ENCODE measurements at regions not wholly inside any gene's neighbourhood (a gene's known extent, or its start where the extent isn't known, plus 50 kb on each side); places are given as distances from the start of the nearest gene placed in this dataset.

- no peaks in the 10 kb centered on the region for H3K36me3 ChIP-seq (ENCODE audit: control insufficient read depth in 2 of 2, insufficient read depth in 2 of 2, low read length in 1 of 2)
- WGBS: 76% methylated on average over 6 of the region's 6 CpGs
- peaks cover 5% of the 10 kb centered on the region in 2 donors for H3K4me1 ChIP-seq (ENCODE audit: control insufficient read depth in 2 of 2, insufficient read depth in 2 of 2, low read length in 2 of 2)
- H3K27me3 ChIP-seq (ENCODE audit: control insufficient read depth in 2 of 2, insufficient read depth in 1 of 2, low read length in 1 of 2): no peaks in the 10 kb centered on the region
- no peak for DNase-seq (ENCODE audit: low read depth in 6 of 9, low spot score in 9 of 9)
- no peak overlapping the region for H3K4me3 ChIP-seq (ENCODE audit: low read length in 2 of 2)
- no peak overlapping the region for H3K27ac ChIP-seq (ENCODE audit: low read depth in 1 of 2, low read length in 1 of 2)
- H3K9me3 ChIP-seq (ENCODE audit: control insufficient read depth in 2 of 2, insufficient read depth in 1 of 2, low read length in 1 of 2): no peaks in the 10 kb centered on the region
Measured at GRCh38 chr14:51780741-51781140, 79.7 kb upstream of the GNG2 start.

DNA sequence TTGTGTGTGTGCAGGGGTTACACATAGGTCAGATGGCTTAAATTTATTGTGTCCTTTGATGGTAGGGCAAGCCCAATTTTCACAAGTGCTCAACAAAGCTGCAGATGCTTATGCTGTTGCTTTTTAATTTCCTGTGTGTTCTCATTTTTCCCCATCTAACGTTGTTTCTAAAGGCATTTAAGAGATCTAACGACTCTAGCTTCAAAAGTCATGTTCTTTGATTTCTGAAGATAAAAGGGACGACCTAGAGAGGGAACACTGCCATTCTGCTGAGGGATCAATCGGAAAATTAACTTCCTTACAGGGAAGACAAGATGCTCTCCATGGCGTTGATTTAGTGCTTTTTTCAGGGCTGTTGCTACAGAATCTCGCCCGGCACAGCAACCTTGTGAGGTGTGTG is 79.0 kb upstream of the GNG2 start:
- no peaks in the 10 kb centered on the region for H3K27me3 ChIP-seq (ENCODE audit: control insufficient read depth in 2 of 2, insufficient read depth in 1 of 2, low read length in 1 of 2)
- no peaks in the 10 kb centered on the region for H3K9me3 ChIP-seq (ENCODE audit: control insufficient read depth in 2 of 2, insufficient read depth in 1 of 2, low read length in 1 of 2)
- WGBS: 51% methylated on average over 7 of the region's 7 CpGs
- H3K36me3 ChIP-seq (ENCODE audit: control insufficient read depth in 2 of 2, insufficient read depth in 2 of 2, low read length in 1 of 2): no peaks in the 10 kb centered on the region
- DNase-seq (ENCODE audit: low read depth in 6 of 9, low spot score in 9 of 9): peak in 1 of 9 donors; percentile 16
- no peak overlapping the region for H3K27ac ChIP-seq (ENCODE audit: low read depth in 1 of 2, low read length in 1 of 2)
- H3K4me1 ChIP-seq (ENCODE audit: control insufficient read depth in 2 of 2, insufficient read depth in 2 of 2, low read length in 2 of 2): peaks cover 5% of the 10 kb centered on the region in 2 donors
- no peak overlapping the region for H3K4me3 ChIP-seq (ENCODE audit: low read length in 2 of 2)

DNA sequence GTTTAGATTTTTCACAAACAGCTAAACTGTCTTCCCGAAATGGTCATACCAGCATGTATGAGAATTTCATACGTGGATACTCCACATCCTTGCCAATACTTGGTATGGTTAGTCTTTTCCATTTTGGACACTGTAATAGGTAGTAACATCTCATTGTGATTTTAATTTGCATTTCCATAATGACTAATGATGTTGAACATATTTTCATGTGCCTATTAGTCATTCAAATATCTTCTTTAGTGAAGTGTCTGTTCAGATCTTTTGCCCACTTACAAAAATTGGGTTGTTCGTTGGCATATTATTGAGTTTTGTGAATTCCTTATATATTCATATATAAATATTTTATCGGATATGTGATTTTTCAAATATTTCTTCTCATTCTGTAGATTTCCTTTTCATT is 78.0 kb upstream of the GNG2 start:
- no peak overlapping the region for H3K27ac ChIP-seq (ENCODE audit: low read depth in 1 of 2, low read length in 1 of 2)
- DNase-seq (ENCODE audit: low read depth in 6 of 9, low spot score in 9 of 9): no peak
- WGBS: 96% methylated on average over 4 of the region's 4 CpGs

GRCh38 chr14:51783765-51784164 is 76.6 kb upstream of the GNG2 start:
- no peak for DNase-seq (ENCODE audit: low read depth in 6 of 9, low spot score in 9 of 9)
- 67% methylated on average over 4 of the region's 4 CpGs for WGBS
- H3K27me3 ChIP-seq (ENCODE audit: control insufficient read depth in 2 of 2, insufficient read depth in 1 of 2, low read length in 1 of 2): peaks cover 0 to 2% of the 10 kb centered on the region in 2 donors
- H3K4me1 ChIP-seq (ENCODE audit: control insufficient read depth in 2 of 2, insufficient read depth in 2 of 2, low read length in 2 of 2): peaks cover 5% of the 10 kb centered on the region in 2 donors
- H3K4me3 ChIP-seq (ENCODE audit: low read length in 2 of 2): no peak overlapping the region
- no peak overlapping the region for H3K27ac ChIP-seq (ENCODE audit: low read depth in 1 of 2, low read length in 1 of 2)
- no peaks in the 10 kb centered on the region for H3K36me3 ChIP-seq (ENCODE audit: control insufficient read depth in 2 of 2, insufficient read depth in 2 of 2, low read length in 1 of 2)
- no peaks in the 10 kb centered on the region for H3K9me3 ChIP-seq (ENCODE audit: control insufficient read depth in 2 of 2, insufficient read depth in 1 of 2, low read length in 1 of 2)

More for the DNA sequence above, 78.0 kb upstream of the GNG2 start:
- Histone ChIP-seq H3K9me3 (ENCODE audit: control insufficient read depth in 2 of 2, insufficient read depth in 1 of 2, low read length in 1 of 2) (no peaks in the 10 kb centered on the region), H3K4me1 (ENCODE audit: control insufficient read depth in 2 of 2, insufficient read depth in 2 of 2, low read length in 2 of 2) (peaks cover 5% of the 10 kb centered on the region in 2 donors), H3K27me3 (ENCODE audit: control insufficient read depth in 2 of 2, insufficient read depth in 1 of 2, low read length in 1 of 2) (peaks cover 0 to 2% of the 10 kb centered on the region in 2 donors), H3K4me3 (ENCODE audit: low read length in 2 of 2) (no peak overlapping the region), H3K36me3 (ENCODE audit: control insufficient read depth in 2 of 2, insufficient read depth in 2 of 2, low read length in 1 of 2) (no peaks in the 10 kb centered on the region)

DNA sequence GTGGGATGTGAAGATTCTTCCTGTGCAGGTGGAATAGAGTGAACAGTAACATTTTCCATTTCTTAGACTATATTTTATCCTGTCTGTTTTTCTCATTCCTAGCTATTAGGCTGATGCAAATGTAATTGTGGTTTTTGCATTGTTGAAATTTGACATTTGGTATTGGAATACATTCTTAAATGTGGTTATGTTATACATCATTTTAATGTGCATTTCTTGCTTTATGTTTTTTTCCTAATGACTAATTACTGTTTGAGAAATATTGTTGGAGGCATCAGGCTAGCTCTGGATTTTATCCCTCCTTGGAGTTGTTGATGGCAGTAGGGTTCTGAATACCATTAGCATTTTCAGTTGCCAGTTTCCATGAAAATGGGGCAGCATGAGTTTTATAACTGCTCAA is 75.9 kb upstream of the GNG2 start:
- H3K9me3 ChIP-seq (ENCODE audit: control insufficient read depth in 2 of 2, insufficient read depth in 1 of 2, low read length in 1 of 2): no peaks in the 10 kb centered on the region
- peaks cover 0 to 2% of the 10 kb centered on the region in 2 donors for H3K27me3 ChIP-seq (ENCODE audit: control insufficient read depth in 2 of 2, insufficient read depth in 1 of 2, low read length in 1 of 2)
- H3K27ac ChIP-seq (ENCODE audit: low read depth in 1 of 2, low read length in 1 of 2): no peak overlapping the region
- DNase-seq (ENCODE audit: low read depth in 6 of 9, low spot score in 9 of 9): no peak
- peaks cover 5% of the 10 kb centered on the region in 2 donors for H3K4me1 ChIP-seq (ENCODE audit: control insufficient read depth in 2 of 2, insufficient read depth in 2 of 2, low read length in 2 of 2)
- no peaks in the 10 kb centered on the region for H3K36me3 ChIP-seq (ENCODE audit: control insufficient read depth in 2 of 2, insufficient read depth in 2 of 2, low read length in 1 of 2)
- H3K4me3 ChIP-seq (ENCODE audit: low read length in 2 of 2): no peak overlapping the region

GRCh38 chr14:51786227-51786626 is 74.2 kb upstream of the GNG2 start:
- H3K27me3 ChIP-seq (ENCODE audit: control insufficient read depth in 2 of 2, insufficient read depth in 1 of 2, low read length in 1 of 2): peaks cover 0 to 2% of the 10 kb centered on the region in 2 donors
- H3K4me3 ChIP-seq (ENCODE audit: low read length in 2 of 2): no peak overlapping the region
- peaks cover 0 to 4% of the 10 kb centered on the region in 2 donors for H3K4me1 ChIP-seq (ENCODE audit: control insufficient read depth in 2 of 2, insufficient read depth in 2 of 2, low read length in 2 of 2)
- WGBS: 98% methylated on average over 3 of the region's 3 CpGs
- H3K36me3 ChIP-seq (ENCODE audit: control insufficient read depth in 2 of 2, insufficient read depth in 2 of 2, low read length in 1 of 2): no peaks in the 10 kb centered on the region
- no peak for DNase-seq (ENCODE audit: low read depth in 6 of 9, low spot score in 9 of 9)
- no peak overlapping the region for H3K27ac ChIP-seq (ENCODE audit: low read depth in 1 of 2, low read length in 1 of 2)
- no peaks in the 10 kb centered on the region for H3K9me3 ChIP-seq (ENCODE audit: control insufficient read depth in 2 of 2, insufficient read depth in 1 of 2, low read length in 1 of 2)

DNA sequence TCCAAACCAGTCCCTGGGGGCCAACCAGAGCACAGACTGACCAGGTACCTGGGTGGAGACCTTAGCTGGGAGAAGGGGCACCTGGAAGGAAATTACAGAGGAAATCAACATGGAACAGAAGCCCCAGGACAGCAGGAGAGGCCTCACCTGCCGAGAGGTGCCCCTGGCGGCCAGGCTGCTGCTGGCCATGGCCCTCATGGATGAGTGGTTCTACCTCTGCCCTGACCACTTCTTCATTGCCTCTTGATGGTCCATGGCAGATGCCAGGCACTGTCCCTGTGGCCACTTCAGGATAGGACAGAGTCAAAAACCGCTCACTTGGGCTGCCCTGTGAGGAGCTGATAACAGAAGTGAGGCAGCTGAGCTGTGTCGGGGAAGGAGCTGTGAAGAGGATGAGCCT is 73.1 kb upstream of the GNG2 start:
- Histone ChIP-seq H3K27me3 (ENCODE audit: control insufficient read depth in 2 of 2, insufficient read depth in 1 of 2, low read length in 1 of 2) (peaks cover 0 to 2% of the 10 kb centered on the region in 2 donors), H3K9me3 (ENCODE audit: control insufficient read depth in 2 of 2, insufficient read depth in 1 of 2, low read length in 1 of 2) (no peaks in the 10 kb centered on the region), H3K4me3 (ENCODE audit: low read length in 2 of 2) (no peak overlapping the region), H3K27ac (ENCODE audit: low read depth in 1 of 2, low read length in 1 of 2) (no peak overlapping the region), H3K4me1 (ENCODE audit: control insufficient read depth in 2 of 2, insufficient read depth in 2 of 2, low read length in 2 of 2) (no peaks in the 10 kb centered on the region), H3K36me3 (ENCODE audit: control insufficient read depth in 2 of 2, insufficient read depth in 2 of 2, low read length in 1 of 2) (no peaks in the 10 kb centered on the region)
- 98% methylated on average over 4 of the region's 4 CpGs for WGBS
- DNase-seq (ENCODE audit: low read depth in 6 of 9, low spot score in 9 of 9): no peak

DNA sequence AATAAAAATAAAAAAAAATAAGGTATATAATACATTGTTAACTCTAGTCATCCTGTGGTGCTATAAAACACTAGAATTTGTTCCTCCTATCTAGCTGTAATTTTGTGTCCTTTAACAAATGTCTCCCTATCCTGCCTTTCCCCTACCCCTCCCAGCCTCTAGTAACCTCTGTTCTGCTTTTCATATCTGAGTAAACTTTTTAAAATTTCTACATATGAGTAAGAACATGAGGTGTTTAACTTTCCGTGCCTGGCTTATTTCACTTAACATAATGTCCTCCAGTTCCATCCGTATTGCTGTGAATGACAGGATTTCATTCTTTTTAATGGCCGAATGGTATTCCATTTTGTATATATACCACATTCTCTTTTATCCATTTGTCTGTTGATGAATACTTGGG is 71.3 kb upstream of the GNG2 start:
- 98% methylated on average over 3 of the region's 3 CpGs for WGBS
- DNase-seq (ENCODE audit: low read depth in 6 of 9, low spot score in 9 of 9): no peak
- no peaks in the 10 kb centered on the region for H3K4me1 ChIP-seq (ENCODE audit: control insufficient read depth in 2 of 2, insufficient read depth in 2 of 2, low read length in 2 of 2)
- no peaks in the 10 kb centered on the region for H3K36me3 ChIP-seq (ENCODE audit: control insufficient read depth in 2 of 2, insufficient read depth in 2 of 2, low read length in 1 of 2)
- H3K27ac ChIP-seq (ENCODE audit: low read depth in 1 of 2, low read length in 1 of 2): no peak overlapping the region
- no peak overlapping the region for H3K4me3 ChIP-seq (ENCODE audit: low read length in 2 of 2)
- peaks cover 0 to 2% of the 10 kb centered on the region in 2 donors for H3K27me3 ChIP-seq (ENCODE audit: control insufficient read depth in 2 of 2, insufficient read depth in 1 of 2, low read length in 1 of 2)
- H3K9me3 ChIP-seq (ENCODE audit: control insufficient read depth in 2 of 2, insufficient read depth in 1 of 2, low read length in 1 of 2): no peaks in the 10 kb centered on the region

- Histone ChIP-seq H3K27me3 (ENCODE audit: control insufficient read depth in 2 of 2, insufficient read depth in 1 of 2, low read length in 1 of 2) (peaks cover 0 to 2% of the 10 kb centered on the region in 2 donors), H3K27ac (ENCODE audit: low read depth in 1 of 2, low read length in 1 of 2) (no peak overlapping the region), H3K4me3 (ENCODE audit: low read length in 2 of 2) (no peak overlapping the region), H3K4me1 (ENCODE audit: control insufficient read depth in 2 of 2, insufficient read depth in 2 of 2, low read length in 2 of 2) (no peaks in the 10 kb centered on the region), H3K9me3 (ENCODE audit: control insufficient read depth in 2 of 2, insufficient read depth in 1 of 2, low read length in 1 of 2) (no peaks in the 10 kb centered on the region), H3K36me3 (ENCODE audit: control insufficient read depth in 2 of 2, insufficient read depth in 2 of 2, low read length in 1 of 2) (no peaks in the 10 kb centered on the region)
- no peak for DNase-seq (ENCODE audit: low read depth in 6 of 9, low spot score in 9 of 9)
Measured at GRCh38 chr14:51789596-51789995, 70.8 kb upstream of the GNG2 start.

- 91% methylated on average over 2 of the region's 2 CpGs for WGBS
- no peak for DNase-seq (ENCODE audit: low read depth in 6 of 9, low spot score in 9 of 9)
- Histone ChIP-seq H3K9me3 (ENCODE audit: control insufficient read depth in 2 of 2, insufficient read depth in 1 of 2, low read length in 1 of 2) (no peaks in the 10 kb centered on the region), H3K4me3 (ENCODE audit: low read length in 2 of 2) (no peak overlapping the region), H3K4me1 (ENCODE audit: control insufficient read depth in 2 of 2, insufficient read depth in 2 of 2, low read length in 2 of 2) (no peaks in the 10 kb centered on the region), H3K27ac (ENCODE audit: low read depth in 1 of 2, low read length in 1 of 2) (no peak overlapping the region), H3K36me3 (ENCODE audit: control insufficient read depth in 2 of 2, insufficient read depth in 2 of 2, low read length in 1 of 2) (no peaks in the 10 kb centered on the region), H3K27me3 (ENCODE audit: control insufficient read depth in 2 of 2, insufficient read depth in 1 of 2, low read length in 1 of 2) (no peaks in the 10 kb centered on the region)
Measured at GRCh38 chr14:51792809-51793208, 67.6 kb upstream of the GNG2 start.
